ENCODE measurements at regions not wholly inside any gene's neighbourhood (a gene's known extent, or its start where the extent isn't known, plus 50 kb on each side); places are given as distances from the start of the nearest gene placed in this dataset.

DNA sequence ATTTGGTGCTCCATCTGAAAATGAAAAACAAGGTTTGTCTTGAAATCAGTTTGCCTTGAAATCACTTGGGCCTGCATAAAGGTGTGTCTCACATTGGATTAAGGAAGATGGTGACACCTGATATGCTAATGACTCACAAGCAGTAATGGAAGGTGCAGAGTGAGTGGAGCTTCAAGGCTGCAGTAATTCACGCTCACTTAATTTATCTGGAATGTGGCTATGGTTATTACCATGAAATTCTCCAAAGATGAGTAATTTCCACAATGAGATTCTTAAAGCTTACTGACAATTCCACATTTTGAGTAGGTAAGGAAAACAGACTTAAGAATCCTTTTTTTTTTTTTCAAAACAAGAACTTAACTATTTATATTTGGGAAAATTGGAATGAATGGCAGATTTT lies 156.8 kb downstream of the PAX3 start:
- Histone ChIP-seq H3K9ac (ENCODE audit: insufficient read depth, low read depth, low read length) (no peak overlapping the region), H3K4me2 (ENCODE audit: low read depth, low read length) (no peak overlapping the region), H2AFZ (ENCODE audit: low read length) (no peak overlapping the region), H3K36me3 (replicated peaks in 1 of 2; ENCODE audit: control insufficient read depth in 1 of 2, insufficient read depth in 2 of 2, low read length in 2 of 2) (no peaks in the 10 kb centered on the region), H3K79me2 (ENCODE audit: insufficient read depth, low read length) (no peaks in the 10 kb centered on the region), H4K20me1 (ENCODE audit: insufficient read depth, low read length) (no peaks in the 10 kb centered on the region), H3K27ac (ENCODE audit: extremely low read length, insufficient read depth, low read length) (no peak overlapping the region), H3K4me3 (replicated peaks in 1 of 3; ENCODE audit: insufficient read depth in 1 of 3, low read depth in 2 of 3, low read length in 3 of 3) (no peak overlapping the region), H3K27me3 (ENCODE audit: control insufficient read depth in 1 of 2, insufficient read depth in 2 of 2, low read length in 2 of 2) (no peaks in the 10 kb centered on the region), H3K4me1 (ENCODE audit: insufficient read depth, low read length) (no peaks in the 10 kb centered on the region), H3K9me3 (ENCODE audit: low read length) (no peaks in the 10 kb centered on the region)
- intact Hi-C loops (cut with micrococcal nuclease; ENCODE audit: unreplicated experiment) (no loop called here), in situ Hi-C loops (cut with HindIII; ENCODE audit: extremely low pct_ligation_motif_present, low pct_unique_long_range_greater_than_20kb) (no loop called here)
- FAIRE-seq (no peak), ATAC-seq (no peak), DNase-seq (ENCODE audit: low spot score) (no peak)
- no TSS peak for BruUV-seq (replicated peaks)
- ChIA-PET POLR2A (no interaction called here), CTCF (ENCODE audit: low intra/inter-chr PET ratio, low total read pairs) (no interaction called here)
- TF ChIP-seq, protein P1, sequence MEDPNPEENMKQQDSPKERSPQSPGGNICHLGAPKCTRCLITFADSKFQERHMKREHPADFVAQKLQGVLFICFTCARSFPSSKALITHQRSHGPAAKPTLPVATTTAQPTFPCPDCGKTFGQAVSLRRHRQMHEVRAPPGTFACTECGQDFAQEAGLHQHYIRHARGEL (CRISPR knock-in tag; IDR thresholded peaks at IDR 0.05): no peak
- TF ChIP-seq TCF7L2 (IDR thresholded peaks at IDR 0.05; ENCODE audit: low read depth, low read length): no peak
- no peak for TF ChIP-seq THAP11 (CRISPR knock-in tag; IDR thresholded peaks at IDR 0.05)
- TF ChIP-seq ZNF124 (CRISPR knock-in tag; IDR thresholded peaks at IDR 0.05): no peak
- TF ChIP-seq RXRB (CRISPR knock-in tag; IDR thresholded peaks at IDR 0.05; ENCODE audit: borderline replicate concordance): no peak
- TF ChIP-seq PHF8 (CRISPR knock-in tag; IDR thresholded peaks at IDR 0.05): no peak
- no peak for TF ChIP-seq ZNF382 (CRISPR knock-in tag; IDR thresholded peaks at IDR 0.05; ENCODE audit: borderline replicate concordance)
- TF ChIP-seq, protein P2, sequence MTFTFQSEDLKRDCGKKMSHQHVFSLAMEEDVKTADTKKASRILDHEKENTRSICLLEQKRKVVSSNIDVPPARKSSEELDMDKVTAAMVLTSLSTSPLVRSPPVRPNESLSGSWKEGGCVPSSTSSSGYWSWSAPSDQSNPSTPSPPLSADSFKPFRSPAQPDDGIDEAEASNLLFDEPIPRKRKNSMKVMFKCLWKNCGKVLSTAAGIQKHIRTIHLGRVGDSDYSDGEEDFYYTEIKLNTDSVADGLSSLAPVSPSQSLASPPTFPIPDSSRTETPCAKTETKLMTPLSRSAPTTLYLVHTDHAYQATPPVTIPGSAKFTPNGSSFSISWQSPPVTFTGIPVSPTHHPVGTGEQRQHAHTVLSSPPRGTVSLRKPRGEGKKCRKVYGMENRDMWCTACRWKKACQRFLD (CRISPR knock-in tag; IDR thresholded peaks at IDR 0.05; ENCODE audit: borderline replicate concordance): no peak
- no peak for TF ChIP-seq NCOR1 (IDR thresholded peaks at IDR 0.05; ENCODE audit: borderline replicate concordance, low read length)
- no peak for TF ChIP-seq ZNF709 (CRISPR knock-in tag; IDR thresholded peaks at IDR 0.05)
- no peak for TF ChIP-seq AGO1 (IDR thresholded peaks at IDR 0.05; ENCODE audit: low read depth, low read length, poor library complexity, severe bottlenecking)
- TF ChIP-seq TBX3 (IDR thresholded peaks at IDR 0.05; ENCODE audit: borderline replicate concordance): no peak
- no peak for TF ChIP-seq ZSCAN12 (CRISPR knock-in tag; IDR thresholded peaks at IDR 0.05)
- no peak for TF ChIP-seq ZFP36L1 (CRISPR knock-in tag; IDR thresholded peaks at IDR 0.05)
- TF ChIP-seq HMG20B (CRISPR knock-in tag; conservative IDR thresholded peaks at IDR 0.05): no peak
- no peak for TF ChIP-seq SRSF9 (IDR thresholded peaks at IDR 0.05; ENCODE audit: borderline replicate concordance, insufficient read depth, low read depth, low read length, poor library complexity, severe bottlenecking)
- TF ChIP-seq NR1H2 (CRISPR knock-in tag; IDR thresholded peaks at IDR 0.05; ENCODE audit: borderline replicate concordance, low read depth): no peak
- TF ChIP-seq ZNF703 (CRISPR knock-in tag; IDR thresholded peaks at IDR 0.05; ENCODE audit: borderline replicate concordance): no peak
- no peak for TF ChIP-seq ZNF451 (CRISPR knock-in tag; IDR thresholded peaks at IDR 0.05)
- WGBS (ENCODE audit: low lambda C conversion rate): 6% methylated on average over 1 of the region's 1 CpG

All from HepG2 (cell line).